Activated CD8-positive, alpha-beta T cell treated with anti-CD3 and anti-CD28 coated beads, Interleukin-2, amount 10 ng/mL, durations not matched to agents 7 days and 5 days (primary cell): ENCODE measurements at regions not wholly inside any gene's neighbourhood (a gene's known extent, or its start where the extent isn't known, plus 50 kb on each side); places are given as distances from the start of the nearest gene placed in this dataset.

Experiments
- ATAC-seq: fragments of 150-1000 bp; cut with Tn5 transposase; one replicate; pipeline ENCODE4 v1.10.0; 2021; ENCODE audit warnings: moderate library complexity
- CTCF ChIA-PET: fragments of 350-600 bp; sonication (Branson Sonifier 250); formaldehyde crosslinking; loops from one replicate; lab custom pipeline; 2021; ENCODE audit warnings: antibody characterized with exemption; lab: Charles Lee
- POLR2A ChIA-PET: fragments of 350-600 bp; sonication (Branson Sonifier 250); formaldehyde crosslinking; loops from one replicate; lab custom pipeline; 2021; ENCODE audit warnings: antibody characterized with exemption; lab: Charles Lee
- DNase-seq: peaks from one replicate; pipeline ENCODE4 v3.0.0-alpha.2; 2020
- H3K27ac Mint-ChIP-seq: one replicate; pipeline ENCODE4 v1.8.0; 2021; ENCODE audit warnings: mild to moderate bottlenecking, mixed read lengths
- H3K27me3 Mint-ChIP-seq: one replicate; pipeline ENCODE4 v1.8.0; 2021; ENCODE audit warnings: low read depth, mixed read lengths
- H3K36me3 Mint-ChIP-seq: one replicate; pipeline ENCODE4 v1.8.0; 2021; ENCODE audit warnings: low read depth, mixed read lengths
- H3K4me1 Mint-ChIP-seq: one replicate; pipeline ENCODE4 v1.8.0; 2021; ENCODE audit warnings: low read depth, mixed read lengths
- H3K4me3 Mint-ChIP-seq: one replicate; pipeline ENCODE4 v1.8.0; 2021; ENCODE audit warnings: mild to moderate bottlenecking, mixed read lengths
- H3K9me3 Mint-ChIP-seq: one replicate; pipeline ENCODE4 v1.8.0; 2022; ENCODE audit warnings: mixed read lengths; ENCODE audit not compliant: insufficient read depth

DNA sequence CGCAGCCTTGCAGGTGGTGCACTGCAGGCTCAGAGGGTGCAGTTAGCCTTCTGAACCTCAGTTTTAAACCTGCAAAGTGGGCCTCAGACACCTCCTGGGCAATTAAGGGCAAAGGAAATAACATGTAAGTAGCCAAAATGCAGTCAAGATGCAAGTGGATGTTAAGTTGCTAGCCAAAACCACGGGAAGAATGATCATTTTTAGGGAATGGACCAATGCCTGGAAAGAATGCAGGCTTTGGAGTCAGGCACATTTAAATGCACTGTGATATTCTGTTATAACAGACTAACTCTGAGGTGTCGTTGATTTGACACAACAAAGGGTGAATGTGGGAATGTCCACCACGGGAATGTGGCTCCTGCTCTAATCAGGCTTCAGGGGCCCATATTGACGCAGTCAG, 57.9 kb upstream of the PTGFRN start:
- DNase-seq (no peak), ATAC-seq (no peak)
- Mint-ChIP-seq H3K4me3 (no peak overlapping the region), H3K27me3 (no peaks in the 10 kb centered on the region), H3K27ac (no peak overlapping the region), H3K4me1 (peaks cover 29% of the 10 kb centered on the region), H3K9me3 (no peaks in the 10 kb centered on the region), H3K36me3 (no peaks in the 10 kb centered on the region)
- POLR2A ChIA-PET = no interaction called here
- CTCF ChIA-PET = no interaction called here

DNA sequence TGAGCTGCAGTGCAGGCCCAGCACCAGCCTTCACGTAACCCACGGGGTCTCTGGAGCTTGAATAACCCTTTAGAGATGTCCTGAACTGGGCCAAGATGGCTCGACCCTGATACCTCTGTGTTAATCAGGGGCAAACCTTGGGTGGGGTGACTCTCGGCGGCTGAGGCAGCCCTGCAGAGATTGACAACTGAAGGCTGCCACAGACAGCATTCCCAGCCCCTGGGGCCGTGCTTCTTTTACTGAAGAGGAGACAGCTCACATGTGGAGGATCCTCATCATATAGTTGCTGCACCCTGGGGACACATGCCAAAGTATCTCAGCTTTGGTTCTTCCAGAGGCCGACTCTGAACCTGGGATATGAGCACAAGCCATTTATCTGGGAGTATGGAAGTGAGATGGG, 57.3 kb upstream of the PTGFRN start:
- ChIA-PET POLR2A (no interaction called here), CTCF (no interaction called here)
- no peaks in the 10 kb centered on the region for H3K9me3 Mint-ChIP-seq
- no peak overlapping the region for H3K27ac Mint-ChIP-seq
- DNase-seq (no peak), ATAC-seq (no peak)
- no peak overlapping the region for H3K4me3 Mint-ChIP-seq
- H3K36me3 Mint-ChIP-seq = no peaks in the 10 kb centered on the region
- H3K4me1 Mint-ChIP-seq = peaks cover 29% of the 10 kb centered on the region
- no peaks in the 10 kb centered on the region for H3K27me3 Mint-ChIP-seq

- peaks cover 24% of the 10 kb centered on the region for H3K4me1 Mint-ChIP-seq
These were observed 56.8 kb upstream of the PTGFRN start for GRCh38 chr1:116852910-116853309.

DNA sequence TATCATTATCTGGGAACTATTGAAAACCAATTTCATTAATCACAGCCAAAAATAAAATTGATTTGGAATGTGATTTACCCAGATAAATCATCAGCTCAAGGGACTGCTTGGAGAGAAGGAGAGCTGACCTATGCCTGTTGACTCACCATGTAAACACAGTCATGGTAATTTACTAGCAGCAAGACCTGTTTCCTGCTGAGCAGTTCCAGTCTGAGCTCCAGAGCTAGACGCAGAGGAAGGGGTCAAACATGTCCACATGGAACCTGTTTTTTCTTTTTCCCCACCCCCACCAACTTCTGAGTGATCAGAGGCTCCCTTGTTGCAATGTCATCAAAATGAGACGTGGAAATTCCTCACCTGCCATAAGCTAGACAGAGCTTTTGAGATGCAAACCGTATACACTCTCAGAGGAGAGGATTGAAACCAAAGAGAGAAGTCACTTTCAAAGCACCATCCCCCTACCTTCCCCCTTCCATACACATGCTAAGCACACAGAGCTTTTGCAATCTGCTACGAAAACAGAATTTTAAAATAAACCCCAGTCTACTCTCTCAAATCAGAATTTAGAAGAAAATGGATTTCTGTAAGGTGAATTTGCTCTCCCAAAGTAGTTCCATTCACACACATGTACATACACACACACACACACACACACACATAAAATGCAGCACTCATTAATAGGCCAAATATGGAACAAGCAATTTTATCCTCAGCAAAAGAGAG, 55.9 kb upstream of the PTGFRN start:
- H3K27ac Mint-ChIP-seq = no peak overlapping the region
- ATAC-seq = no peak
- POLR2A ChIA-PET = interaction anchor here (0.8 to 1.0 kb wide), 2 partner anchors 90 to 206 kb away, joined by 4 to 5 read pairs; partner anchors contain the start of gene TTF2

More at GRCh38 chr1:116852910-116853309, 56.8 kb upstream of the PTGFRN start:
- Mint-ChIP-seq H3K36me3 (no peaks in the 10 kb centered on the region), H3K9me3 (no peaks in the 10 kb centered on the region), H3K27ac (no peak overlapping the region), H3K4me3 (no peak overlapping the region), H3K27me3 (no peaks in the 10 kb centered on the region)
- ATAC-seq (no peak), DNase-seq (no peak)
- ChIA-PET CTCF (interaction anchor here (1.1 to 1.4 kb wide), 6 partner anchors 24 to 207 kb away, joined by 3 to 7 read pairs (median 4); partner anchors contain the start of gene TTF2), POLR2A (interaction anchor here (0.8 kb wide), 1 partner anchor 207 kb away, joined by 5 read pairs; the partner anchor contains the start of gene TTF2)

GRCh38 chr1:116854403-116854690, 55.4 kb upstream of the PTGFRN start:
- no peaks in the 10 kb centered on the region for H3K9me3 Mint-ChIP-seq
- no peak overlapping the region for H3K27ac Mint-ChIP-seq

More for the DNA sequence above, 55.9 kb upstream of the PTGFRN start:
- Mint-ChIP-seq H3K4me3 (no peak overlapping the region), H3K27me3 (no peaks in the 10 kb centered on the region), H3K4me1 (peaks cover 22% of the 10 kb centered on the region), H3K36me3 (no peaks in the 10 kb centered on the region), H3K9me3 (no peaks in the 10 kb centered on the region)
- no peak for DNase-seq
- CTCF ChIA-PET = interaction anchor here (0.7 to 1.4 kb wide), 17 partner anchors 23 to 279 kb away, joined by 3 to 7 read pairs (median 4); partner anchors contain the start of gene TTF2

GRCh38 chr1:116854716-116855115, 55.0 kb upstream of the PTGFRN start:
- ChIA-PET POLR2A (no interaction called here), CTCF (interaction anchor here (0.7 to 1.4 kb wide), 5 partner anchors 13 to 539 kb away, joined by 3 to 7 read pairs (median 3); no protein-coding TSS in a partner anchor)
- H3K4me3 Mint-ChIP-seq = no peak overlapping the region

More at GRCh38 chr1:116854403-116854690, 55.4 kb upstream of the PTGFRN start:
- H3K4me1 Mint-ChIP-seq = peaks cover 22% of the 10 kb centered on the region
- CTCF ChIA-PET = interaction anchor here (0.7 to 1.4 kb wide), 11 partner anchors 12 to 539 kb away, joined by 3 to 7 read pairs (median 5); no protein-coding TSS in a partner anchor
- H3K36me3 Mint-ChIP-seq = no peaks in the 10 kb centered on the region
- ATAC-seq (no peak), DNase-seq (no peak)
- H3K4me3 Mint-ChIP-seq = no peak overlapping the region
- POLR2A ChIA-PET = no interaction called here
- no peaks in the 10 kb centered on the region for H3K27me3 Mint-ChIP-seq

GRCh38 chr1:116855191-116855619, 54.5 kb upstream of the PTGFRN start:
- H3K4me3 Mint-ChIP-seq = no peak overlapping the region
- no peaks in the 10 kb centered on the region for H3K9me3 Mint-ChIP-seq
- CTCF ChIA-PET = interaction anchor here (0.7 to 2.0 kb wide), 8 partner anchors 13 to 539 kb away, joined by 3 to 7 read pairs (median 5); no protein-coding TSS in a partner anchor
- ATAC-seq = no peak
- no peaks in the 10 kb centered on the region for H3K27me3 Mint-ChIP-seq
- no peaks in the 10 kb centered on the region for H3K36me3 Mint-ChIP-seq
- DNase-seq = no peak
- POLR2A ChIA-PET = interaction anchor here (0.8 kb wide), 1 partner anchor 90 kb away, joined by 3 read pairs; no protein-coding TSS in a partner anchor
- no peak overlapping the region for H3K27ac Mint-ChIP-seq
- peaks cover 22% of the 10 kb centered on the region for H3K4me1 Mint-ChIP-seq

More at GRCh38 chr1:116854716-116855115, 55.0 kb upstream of the PTGFRN start:
- Mint-ChIP-seq H3K36me3 (no peaks in the 10 kb centered on the region), H3K27me3 (no peaks in the 10 kb centered on the region), H3K27ac (no peak overlapping the region), H3K9me3 (no peaks in the 10 kb centered on the region), H3K4me1 (peaks cover 22% of the 10 kb centered on the region)
- ATAC-seq (no peak), DNase-seq (no peak)

DNA sequence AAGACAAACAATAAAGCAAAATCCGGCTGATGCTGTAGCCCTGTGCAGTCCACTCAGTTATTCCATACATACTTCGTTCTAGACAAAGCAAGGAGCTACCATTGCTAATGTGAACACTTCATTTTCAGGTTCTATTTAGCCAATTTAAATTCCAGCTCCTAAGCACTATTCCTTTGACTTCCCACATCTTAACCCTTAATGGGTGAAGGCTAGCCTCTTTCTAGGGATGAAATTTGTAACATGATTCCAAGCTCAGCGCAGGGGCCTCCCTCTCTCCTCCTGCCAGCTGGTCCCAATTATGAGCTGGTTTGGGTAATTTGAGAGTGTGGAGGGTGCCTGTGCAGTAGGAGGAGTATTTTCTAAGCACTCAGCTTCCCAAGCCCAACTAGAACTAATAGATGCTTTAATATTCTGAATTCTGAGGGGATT, 53.9 kb upstream of the PTGFRN start:
- ChIA-PET CTCF (interaction anchor here (0.7 to 2.0 kb wide), 9 partner anchors 19 to 226 kb away, joined by 3 to 7 read pairs (median 5); no protein-coding TSS in a partner anchor), POLR2A (interaction anchor here (0.8 kb wide), 1 partner anchor 91 kb away, joined by 3 read pairs; no protein-coding TSS in a partner anchor)
- no peak for ATAC-seq
- Mint-ChIP-seq H3K36me3 (no peaks in the 10 kb centered on the region), H3K4me1 (peaks cover 19% of the 10 kb centered on the region), H3K27me3 (no peaks in the 10 kb centered on the region), H3K9me3 (no peaks in the 10 kb centered on the region), H3K4me3 (no peak overlapping the region), H3K27ac (no peak overlapping the region)
- no peak for DNase-seq

DNA sequence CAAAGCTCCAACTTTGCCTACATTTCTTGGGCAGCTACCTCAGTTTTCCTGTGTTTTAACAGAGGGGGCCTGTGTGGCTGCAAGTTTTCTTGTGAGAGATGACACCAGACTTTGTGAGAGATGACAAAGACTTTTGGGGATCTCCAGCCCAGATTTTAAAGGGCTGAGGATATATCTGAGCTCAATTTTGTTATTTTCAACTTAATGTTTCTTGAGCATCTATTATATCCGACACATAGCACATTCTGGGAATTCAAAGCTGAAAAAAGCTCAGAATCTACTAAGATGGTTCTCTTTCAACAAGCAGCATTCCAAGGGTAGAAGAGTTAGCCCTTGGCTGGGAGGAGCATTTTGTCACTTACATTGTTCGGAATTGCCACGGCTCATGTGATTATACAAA, 53.4 kb upstream of the PTGFRN start:
- Mint-ChIP-seq H3K27ac (no peak overlapping the region), H3K27me3 (no peaks in the 10 kb centered on the region), H3K4me3 (no peak overlapping the region), H3K4me1 (peaks cover 19% of the 10 kb centered on the region), H3K9me3 (no peaks in the 10 kb centered on the region), H3K36me3 (no peaks in the 10 kb centered on the region)
- POLR2A ChIA-PET = no interaction called here
- CTCF ChIA-PET = interaction anchor here (0.7 to 2.0 kb wide), 8 partner anchors 18 to 226 kb away, joined by 3 to 7 read pairs (median 4); no protein-coding TSS in a partner anchor
- DNase-seq (no peak), ATAC-seq (no peak)

DNA sequence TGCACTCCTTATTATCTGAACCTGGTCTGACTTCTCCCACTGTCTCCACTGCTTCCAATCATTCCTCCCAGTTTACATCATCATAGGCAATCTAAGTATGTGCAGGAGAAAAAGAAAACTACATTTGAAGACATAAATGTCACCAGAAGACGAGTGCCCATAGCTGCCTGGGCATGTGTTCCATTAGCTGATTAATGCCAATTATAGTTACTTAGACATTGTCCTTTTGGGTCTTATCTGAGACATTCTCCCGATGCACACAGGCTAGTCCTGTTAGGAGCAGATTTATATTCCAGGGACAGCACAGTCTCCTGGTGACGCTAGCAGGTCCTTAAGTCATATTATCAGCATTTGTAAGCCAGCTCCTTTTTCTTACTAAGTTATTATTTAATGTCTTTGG, 52.6 kb upstream of the PTGFRN start:
- H3K36me3 Mint-ChIP-seq = no peaks in the 10 kb centered on the region
- no peaks in the 10 kb centered on the region for H3K9me3 Mint-ChIP-seq
- ATAC-seq (no peak), DNase-seq (no peak)
- no peak overlapping the region for H3K4me3 Mint-ChIP-seq
- ChIA-PET POLR2A (no interaction called here), CTCF (interaction anchor here (1.9 to 2.0 kb wide), 2 partner anchors 18 to 132 kb away, joined by 6 to 7 read pairs; no protein-coding TSS in a partner anchor)
- H3K27me3 Mint-ChIP-seq = no peaks in the 10 kb centered on the region
- H3K4me1 Mint-ChIP-seq = peaks cover 19% of the 10 kb centered on the region
- H3K27ac Mint-ChIP-seq = no peak overlapping the region
